HG03039 (cell line): ENCODE measurements at regions not wholly inside any gene's neighbourhood (a gene's known extent, or its start where the extent isn't known, plus 50 kb on each side); places are given as distances from the start of the nearest gene placed in this dataset.

Experiments
- ATAC-seq: cut with Tn5 transposase; IDR thresholded peaks from one replicate; pipeline ENCODE4 v1.9.1; 2021; ENCODE audit warnings: mild to moderate bottlenecking, moderate library complexity; ENCODE audit not compliant: unreplicated experiment

DNA sequence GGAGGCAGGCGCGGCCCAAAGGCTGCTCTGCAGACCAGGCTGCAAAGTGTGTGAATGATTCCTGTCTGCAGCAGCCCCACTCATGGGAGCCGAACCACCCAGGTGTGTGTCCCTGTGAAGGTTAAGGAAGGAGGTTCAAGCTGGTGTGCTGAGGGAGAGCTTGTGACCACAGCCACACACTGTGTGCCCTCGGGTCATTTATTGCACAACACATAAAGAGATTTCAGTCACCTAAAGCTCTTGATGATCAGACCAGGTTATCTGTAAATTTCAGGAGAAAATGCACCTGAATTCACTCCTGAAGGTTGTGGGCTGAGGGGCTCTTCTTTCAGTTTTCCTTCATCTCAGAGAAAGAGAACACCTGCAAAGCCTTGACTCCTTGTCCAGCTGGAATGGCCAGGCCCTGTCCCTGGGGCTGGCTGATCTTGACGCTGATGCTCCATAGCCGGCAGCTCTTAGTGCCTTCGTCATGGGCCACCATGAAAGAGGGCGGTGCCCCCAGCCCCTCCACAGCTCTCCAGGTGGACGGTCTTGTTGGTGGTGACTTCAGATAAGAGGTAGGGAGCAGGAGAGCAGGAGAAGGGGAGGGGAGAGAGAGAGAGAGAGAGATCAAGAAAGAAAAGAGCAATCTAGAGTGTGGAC lies 110.8 kb upstream of the C1QTNF9B start:
- ATAC-seq, result no peak

DNA sequence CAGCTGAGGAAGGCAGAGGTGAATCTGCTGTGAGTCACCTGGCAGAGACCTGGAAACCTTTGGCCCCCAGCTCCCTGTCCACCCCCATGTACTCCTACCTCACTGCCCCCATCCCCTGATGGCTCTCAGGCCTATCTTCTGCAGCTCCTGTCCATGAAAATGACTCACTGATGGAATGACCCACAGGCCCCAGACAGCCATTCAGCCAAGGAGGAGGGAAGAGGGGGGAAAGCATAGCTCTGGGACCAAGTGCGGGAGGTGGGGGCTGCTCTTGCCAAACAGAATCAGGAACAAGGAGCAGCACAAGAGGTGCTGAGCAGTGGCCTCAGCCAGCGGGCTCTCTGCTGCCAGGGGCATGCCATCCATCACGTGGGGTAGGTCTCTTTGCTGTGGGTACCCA lies 111.4 kb upstream of the C1QTNF9B start:
- no peak for ATAC-seq

DNA sequence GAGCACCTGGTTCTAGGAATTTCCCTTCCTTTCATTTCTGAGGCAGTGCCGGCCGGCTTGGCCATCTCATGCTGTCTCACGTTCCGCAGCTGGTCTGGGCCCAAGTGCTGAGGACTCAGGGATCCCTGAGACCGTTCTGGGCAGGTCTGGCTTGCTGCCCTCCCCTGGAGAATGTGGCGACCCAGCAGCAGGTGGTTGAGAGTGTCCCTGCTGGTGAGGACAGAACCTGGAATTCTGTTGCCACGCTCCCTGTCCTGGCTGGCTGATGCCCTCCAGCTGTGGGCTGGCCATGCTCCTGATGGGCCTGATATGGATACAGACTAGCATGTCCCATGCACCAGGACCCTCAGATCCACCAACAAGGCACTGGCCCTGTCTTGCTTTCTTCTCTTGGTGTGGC lies 114.0 kb upstream of the C1QTNF9B start:
- ATAC-seq, result no peak

DNA sequence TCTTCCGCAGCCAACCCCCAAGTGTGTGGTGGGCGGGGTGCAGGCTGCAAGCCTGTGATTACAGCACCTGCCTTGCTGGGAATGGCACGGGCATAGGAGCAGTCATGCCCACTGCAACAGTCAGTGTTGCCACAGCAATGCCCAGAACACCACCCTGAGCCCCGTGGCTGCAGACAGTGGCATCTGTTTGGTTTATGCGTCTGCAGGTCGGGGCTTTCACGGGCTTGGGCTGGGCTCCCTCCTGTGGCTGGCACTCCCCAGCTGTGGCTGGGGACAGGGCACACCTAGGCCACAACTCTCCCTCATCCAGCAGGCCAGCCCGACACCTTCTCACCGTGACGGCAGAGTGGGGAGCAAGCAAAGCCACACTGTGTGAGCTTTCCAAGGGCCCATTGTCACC lies 115.3 kb upstream of the C1QTNF9B start:
- no peak for ATAC-seq

DNA sequence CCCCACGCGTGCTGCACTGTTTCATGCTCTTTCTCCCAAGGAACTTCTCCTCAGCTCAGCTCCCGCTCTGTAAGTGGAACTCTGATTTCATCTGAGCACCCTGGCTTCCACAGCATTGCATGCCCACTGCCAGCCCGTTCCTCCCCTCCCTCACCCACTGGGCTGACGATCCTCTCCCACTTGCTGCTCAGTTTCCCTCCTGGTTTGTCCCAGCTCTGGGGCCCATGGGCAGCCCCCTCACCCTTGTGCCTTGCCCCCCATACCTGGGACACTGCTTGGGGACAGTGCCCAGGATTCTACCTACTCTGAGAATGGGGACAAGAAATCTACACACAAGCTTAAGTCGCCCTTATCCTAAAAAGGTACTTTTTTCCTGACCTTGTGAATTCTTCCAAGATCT lies 115.9 kb upstream of the C1QTNF9B start:
- no peak for ATAC-seq

DNA sequence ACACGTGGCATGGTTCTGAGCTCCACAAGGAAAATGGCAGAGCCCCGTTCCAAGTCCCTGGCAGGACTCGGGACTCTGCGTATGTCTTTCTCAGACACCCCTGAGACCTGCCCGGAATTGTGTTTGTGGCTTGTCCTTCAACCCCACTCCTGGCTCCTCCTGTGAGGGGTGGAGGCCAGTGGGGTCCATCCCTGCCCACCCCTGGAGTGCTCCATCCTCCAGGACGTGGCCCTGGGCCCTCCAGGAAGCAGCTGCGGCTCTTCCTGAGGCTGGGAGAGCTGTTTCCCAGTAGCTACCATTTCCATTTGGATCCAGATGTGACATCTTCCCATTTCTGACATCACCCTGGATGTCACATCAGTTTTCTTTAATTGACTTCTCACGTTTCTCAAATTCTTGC lies 118.7 kb upstream of the C1QTNF9B start:
- no peak for ATAC-seq

DNA sequence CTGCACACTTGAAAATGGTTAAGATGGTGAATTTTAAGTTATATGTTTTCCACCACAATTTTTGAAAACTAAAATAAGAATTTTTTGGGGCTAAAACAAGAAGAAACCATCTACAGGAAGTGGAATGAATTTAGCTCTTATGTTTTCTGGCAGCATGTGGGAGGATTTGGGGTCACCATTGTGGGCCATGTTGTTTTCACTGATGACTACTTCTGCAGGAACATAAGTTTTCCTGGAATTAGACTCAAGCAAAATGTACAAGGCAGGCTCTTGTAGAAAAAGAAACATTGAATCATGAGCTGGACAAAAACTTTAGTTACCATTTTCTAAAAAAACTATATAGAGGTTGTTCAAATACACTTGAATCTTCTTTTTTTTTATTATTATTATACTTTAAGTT lies 125.3 kb upstream of the C1QTNF9B start:
- no peak for ATAC-seq

DNA sequence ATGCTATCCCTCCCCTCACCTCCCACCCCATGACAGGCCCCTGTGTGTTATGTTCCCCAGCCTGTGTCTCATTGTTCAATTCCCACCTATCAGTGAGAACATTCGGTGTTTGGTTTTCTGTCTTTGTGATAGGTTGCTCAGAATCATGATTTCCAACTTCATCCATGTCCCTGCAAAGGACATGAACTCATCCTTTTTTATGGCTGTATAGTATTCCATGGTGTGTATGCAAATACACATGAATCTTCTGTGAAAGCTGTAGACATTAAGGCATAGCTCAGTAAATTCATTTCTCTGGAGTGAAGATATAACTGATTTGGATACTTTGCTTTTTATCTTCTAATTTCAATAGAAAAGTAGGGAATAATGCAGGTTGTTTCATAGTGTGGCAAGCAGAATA lies 125.8 kb upstream of the C1QTNF9B start:
- ATAC-seq, result no peak

DNA sequence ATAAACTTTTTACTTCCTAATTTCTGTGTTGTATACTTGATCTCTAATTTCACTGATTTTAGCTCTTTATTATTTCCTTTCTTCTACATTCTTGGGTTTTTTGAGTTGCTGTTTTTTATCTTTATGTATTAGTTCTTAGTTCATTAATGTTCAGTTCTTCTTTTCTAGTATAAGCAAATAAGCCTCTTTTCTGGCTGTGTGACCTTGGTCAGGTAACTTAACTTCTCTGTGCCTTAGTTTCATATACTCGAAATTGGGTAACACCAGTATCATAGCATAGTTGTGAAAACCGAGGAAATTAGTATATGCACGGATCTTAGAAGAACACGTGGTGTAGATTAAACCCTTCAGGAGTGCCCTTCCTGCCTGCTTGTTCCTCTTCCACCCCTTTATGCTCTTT lies 130.2 kb upstream of the C1QTNF9B start:
- ATAC-seq, result no peak

DNA sequence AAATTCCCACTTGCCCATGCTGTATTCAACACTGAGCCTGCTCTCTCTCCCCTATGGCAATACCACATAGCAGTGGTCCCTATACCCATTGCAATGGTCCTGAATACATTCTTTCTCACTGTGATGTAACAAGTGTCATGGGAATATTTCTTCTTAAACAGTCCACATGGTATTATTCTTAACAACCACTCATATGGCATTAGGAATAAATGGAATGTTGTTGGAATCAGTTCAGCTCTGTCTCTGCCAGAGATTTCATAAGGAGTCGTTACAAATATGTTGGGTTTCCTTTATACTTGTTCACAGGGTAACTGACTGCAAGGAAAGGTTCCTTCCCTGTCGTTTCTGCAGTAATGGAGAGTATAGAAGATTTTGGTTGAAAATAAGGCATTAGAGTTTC lies 128.3 kb upstream of the SPATA13 start:
- no peak for ATAC-seq

DNA sequence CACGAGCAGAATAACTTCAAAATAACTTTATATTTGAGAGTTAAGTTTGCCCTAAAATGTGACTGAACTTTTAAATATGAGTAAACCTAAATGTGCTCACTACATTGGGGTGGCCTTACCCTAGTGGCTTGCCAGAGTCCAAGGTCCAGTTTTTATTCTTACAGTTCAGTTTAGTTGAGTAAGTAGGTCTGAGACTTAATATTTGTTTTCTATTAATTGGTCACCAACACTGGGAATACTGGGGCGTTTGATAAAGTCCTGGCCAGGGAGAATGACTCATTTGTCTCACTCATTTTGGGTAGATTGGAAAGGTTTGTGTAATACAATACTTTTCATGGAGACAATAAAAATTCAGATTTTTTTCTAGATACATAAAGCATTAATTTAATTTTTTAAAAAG lies 127.8 kb upstream of the SPATA13 start:
- no peak for ATAC-seq

DNA sequence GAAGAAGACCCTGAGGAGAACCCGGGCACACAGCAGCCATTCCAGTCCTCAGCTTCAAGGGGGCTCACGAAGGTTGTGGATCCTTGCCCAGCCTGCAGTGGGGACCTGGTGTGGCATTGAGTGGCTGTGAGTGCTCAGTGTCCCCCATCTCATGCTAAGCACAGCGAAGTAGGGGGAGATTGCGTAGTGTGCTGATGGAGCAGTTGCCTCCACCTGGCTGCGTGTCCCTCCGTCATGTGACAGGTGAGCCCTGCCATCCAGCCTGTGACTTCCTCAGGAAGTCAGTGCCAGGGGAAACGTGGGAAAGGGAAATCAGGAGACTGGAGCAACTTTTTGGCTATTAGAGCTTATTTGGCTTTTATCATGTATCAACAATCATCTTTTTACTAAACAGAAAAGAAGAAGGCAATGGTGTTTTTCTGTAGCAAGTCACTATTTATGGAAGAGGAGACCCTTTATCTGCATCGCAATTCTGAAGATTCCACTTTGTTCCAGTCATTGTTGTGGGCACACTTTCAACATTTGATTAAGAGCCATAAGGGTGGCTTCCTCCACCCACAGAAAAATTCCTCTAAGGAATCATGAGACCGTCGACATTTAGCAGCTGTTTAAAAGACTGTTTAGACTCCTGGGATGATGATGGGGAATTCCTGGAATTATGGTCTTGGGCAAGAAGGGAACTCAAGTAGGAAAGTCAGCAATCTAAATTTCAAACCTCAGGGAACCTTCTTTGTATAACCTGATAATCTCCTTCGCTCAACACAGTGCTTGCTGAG lies 126.8 kb upstream of the SPATA13 start:
- no peak for ATAC-seq

DNA sequence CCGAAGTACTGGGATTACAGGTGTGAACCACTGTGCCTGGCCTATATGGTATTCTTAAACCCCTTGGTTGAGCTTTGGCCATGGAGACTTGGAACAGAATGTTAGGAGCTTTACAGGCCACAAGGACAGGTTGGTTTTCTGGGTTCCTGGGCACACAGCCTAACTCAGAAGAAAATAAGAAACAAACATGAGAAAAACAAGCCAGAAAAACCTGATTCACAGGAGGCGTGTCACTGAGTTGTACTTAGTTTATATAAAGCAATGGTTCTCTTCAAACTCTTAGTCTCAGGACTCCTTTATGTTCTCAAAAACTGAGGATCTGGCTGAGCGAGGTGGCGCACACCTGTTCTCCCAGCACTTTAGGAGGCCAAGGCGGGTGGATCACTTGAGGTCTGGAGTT lies 125.1 kb upstream of the SPATA13 start:
- ATAC-seq, result no peak

DNA sequence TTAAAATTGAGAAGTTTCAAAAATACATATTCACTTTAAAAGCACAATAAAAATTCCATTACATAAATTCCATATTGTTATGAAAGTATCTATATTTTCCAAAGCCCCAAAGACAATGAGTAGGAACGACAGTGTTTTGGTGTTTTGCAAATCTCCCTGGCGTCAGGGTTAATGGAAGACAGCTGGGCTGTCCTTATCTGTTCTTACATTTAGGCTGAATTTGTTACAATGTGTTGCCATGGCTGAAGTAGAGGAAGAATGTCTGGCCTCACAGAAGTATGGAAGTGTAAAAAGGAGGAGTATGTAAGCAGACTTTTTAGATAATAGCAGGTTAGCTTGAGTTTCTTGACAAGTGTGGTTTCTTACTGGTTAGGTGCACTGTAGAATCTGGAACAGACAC lies 124.4 kb upstream of the SPATA13 start:
- ATAC-seq, result no peak

DNA sequence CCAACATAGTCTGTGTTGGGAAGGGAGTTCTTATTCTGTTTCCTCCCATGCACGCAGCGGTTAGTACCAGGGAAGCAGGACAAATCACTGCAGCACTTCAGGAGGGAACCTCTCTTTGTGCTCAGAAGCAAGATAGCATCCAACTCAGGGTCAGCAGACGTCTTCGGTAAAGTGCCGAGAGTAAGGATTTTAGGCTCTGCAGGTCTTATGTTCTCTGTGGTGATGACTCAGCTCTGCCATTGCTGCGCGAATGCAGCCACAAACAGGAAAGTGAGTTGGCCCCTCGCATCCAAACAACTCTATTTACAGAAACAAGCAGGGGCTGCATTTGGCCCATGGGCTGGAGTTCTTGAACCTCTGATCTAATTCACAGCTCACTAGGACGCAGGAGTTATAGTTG lies 122.1 kb upstream of the SPATA13 start:
- no peak for ATAC-seq

DNA sequence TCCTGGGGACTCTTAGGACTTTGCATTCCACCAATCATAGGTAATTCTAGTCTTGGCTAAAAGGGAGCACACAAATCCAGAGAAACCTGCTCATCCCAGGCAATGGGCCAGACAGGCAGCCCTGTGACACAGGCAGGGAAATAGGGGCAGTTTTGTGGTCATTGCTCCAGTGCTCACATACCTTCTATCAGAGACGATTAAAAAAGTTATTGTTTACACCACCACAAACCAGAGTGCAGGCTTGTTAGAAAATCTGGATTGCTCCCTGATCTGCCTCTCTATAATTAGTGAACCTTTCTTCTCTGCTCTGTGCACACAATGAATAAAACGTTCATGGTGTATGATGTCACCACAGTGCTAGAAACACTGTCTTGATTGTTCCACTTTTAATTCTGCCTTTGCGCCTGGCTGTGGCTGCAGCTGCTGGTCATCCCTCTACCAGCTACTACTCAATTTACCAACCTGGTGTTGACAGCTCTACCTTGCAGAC lies 121.6 kb upstream of the SPATA13 start:
- no peak for ATAC-seq

DNA sequence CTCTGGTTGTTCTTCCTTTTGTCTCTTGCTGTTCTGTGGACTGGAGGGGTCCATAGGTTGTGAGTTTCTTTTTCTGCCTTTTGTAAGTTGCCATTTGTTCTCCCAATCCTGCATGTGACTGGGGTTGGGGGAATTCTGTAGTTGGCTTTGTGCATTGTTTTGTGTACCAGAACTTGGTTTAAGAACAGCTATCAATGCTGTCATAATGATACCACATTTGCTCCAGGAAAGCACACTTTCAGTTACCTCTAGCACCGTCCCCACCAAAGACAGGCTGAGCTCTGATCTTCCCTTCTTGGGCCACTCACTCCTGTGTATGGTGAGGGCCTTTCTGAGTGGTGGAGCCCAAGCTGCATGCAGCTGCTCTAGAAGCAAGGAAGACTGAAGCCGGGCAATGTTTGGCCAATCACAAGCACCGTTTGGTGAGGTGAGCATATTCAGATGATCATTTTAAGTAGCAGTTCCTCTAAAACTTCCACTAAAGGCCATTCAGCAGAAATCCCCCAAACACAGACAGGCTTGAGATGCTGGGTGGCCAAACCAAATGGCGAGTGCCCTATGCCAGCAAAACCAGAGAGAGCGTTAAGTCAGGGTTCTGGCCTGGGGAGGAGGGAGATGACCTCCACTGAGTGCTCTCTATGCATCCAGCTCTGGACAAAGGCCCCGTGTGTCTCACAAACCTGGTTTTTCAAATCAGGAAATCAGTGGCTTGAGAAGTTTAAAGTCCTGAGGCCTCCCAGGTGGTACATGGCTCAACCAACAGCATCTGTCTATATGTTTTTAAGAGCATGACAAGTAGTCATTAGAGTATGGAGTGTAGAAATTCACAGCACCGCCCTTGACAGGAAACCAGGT lies 120.7 kb upstream of the SPATA13 start:
- ATAC-seq, result no peak

DNA sequence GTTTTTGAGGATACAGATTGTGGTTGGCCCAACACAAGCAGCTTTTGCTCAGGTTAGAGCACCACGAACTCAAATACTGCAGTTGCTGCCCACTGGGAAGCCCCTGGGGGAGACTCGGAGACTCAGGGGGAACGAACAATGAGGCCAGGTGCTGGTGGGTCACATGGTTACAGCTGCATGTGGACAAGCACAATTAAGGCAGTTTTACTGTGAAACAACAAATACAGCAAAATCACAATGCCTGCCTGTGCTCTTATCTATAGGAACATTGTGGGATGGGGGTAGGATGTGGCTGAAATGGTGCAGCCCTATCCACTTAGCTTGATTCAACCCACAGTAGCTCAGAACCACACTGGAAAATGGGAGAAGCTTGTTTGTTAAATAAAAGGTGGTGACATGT lies 119.7 kb upstream of the SPATA13 start:
- ATAC-seq, result no peak

DNA sequence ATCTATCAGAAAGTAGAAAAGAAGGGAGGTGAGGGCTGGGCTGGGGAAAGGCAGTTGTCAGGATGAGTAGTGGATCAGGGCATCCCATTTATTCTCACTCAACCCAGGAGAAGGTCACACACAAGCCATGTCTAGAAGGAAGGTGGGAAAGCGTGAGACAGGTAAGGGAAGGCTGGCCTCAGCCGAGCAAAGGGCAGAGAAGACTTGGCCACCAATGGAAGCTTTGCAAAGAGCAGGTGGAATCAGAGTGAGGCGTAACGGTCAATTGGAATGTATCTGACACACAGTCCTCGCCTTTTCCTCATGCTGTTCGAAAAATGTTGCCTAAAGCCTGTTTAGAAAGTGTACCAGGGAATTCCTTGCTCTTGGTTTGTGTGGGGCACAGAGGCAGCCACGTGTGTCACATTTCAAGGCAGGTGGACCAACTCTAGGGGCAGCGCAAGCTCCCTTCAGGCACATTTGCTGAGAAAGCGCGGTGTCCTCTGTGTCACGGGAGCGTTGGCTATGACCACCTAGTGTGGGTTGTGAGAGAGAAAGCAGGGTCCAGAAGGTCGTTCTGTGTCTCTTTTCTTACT lies 118.8 kb upstream of the SPATA13 start:
- no peak for ATAC-seq

DNA sequence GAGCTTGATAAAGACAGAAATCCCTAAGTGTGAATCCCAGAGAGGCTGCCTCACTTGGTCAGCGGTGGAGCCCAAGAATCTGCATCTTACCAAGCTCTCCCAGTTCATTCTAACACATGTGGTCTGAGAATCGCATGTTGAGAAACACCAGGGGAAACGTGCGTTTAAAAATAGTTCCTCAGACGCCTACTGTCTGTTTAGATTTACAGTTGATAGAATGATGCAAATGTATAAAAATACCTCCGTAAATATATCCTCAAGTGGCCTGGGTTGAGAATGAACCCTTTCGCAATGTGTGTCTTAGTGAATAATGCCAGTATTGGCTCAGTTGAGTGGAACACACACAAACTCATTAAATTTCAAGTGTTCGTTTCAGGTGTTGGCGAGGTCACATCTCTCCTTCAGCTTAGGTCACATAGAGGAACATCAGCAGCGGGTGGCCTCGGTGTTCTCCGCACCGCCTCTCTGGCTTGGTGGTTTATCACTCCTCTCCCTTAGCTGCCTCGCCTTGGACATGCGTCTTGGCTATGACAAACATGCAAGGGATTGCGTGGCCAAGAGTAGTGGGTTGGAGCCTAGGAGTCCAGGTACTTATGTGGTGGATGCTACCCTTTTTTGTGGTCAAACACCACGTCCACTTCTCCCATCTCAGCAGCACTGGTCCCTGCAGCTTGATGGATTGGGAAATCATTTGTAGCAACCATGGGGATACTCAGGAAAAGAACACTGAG lies 117.6 kb upstream of the SPATA13 start:
- no peak for ATAC-seq
